HepG2 (cell line): ENCODE measurements at regions not wholly inside any gene's neighbourhood (a gene's known extent, or its start where the extent isn't known, plus 50 kb on each side); places are given as distances from the start of the nearest gene placed in this dataset.

ENCODE experiments used
- ATAC-seq: fragments of 200-7000 bp; cut with Tn5 transposase; 3 replicates; pipeline ENCODE4 v1.9.1; 2020; ENCODE audit warnings: mild to moderate bottlenecking, moderate library complexity
- BruUV-seq: library from RNA; stranded (reverse); fragments of 400-500 nt; replicated peaks from 2 replicates; lab custom pipeline; 2021; lab: Mats Ljungman, UMichigan
- CTCF ChIA-PET: fragments of 300-600 bp; formaldehyde crosslinking; extraction: SDS; loops from one replicate; lab custom pipeline; 2021; ENCODE audit warnings: low total read pairs, inconsistent platforms, low intra/inter-chr PET ratio; lab: Yijun Ruan, JAX
- POLR2A ChIA-PET: fragments of 350-600 bp; sonication (Branson Sonifier 250); formaldehyde crosslinking; loops from one replicate; lab custom pipeline; 2020; ENCODE audit warnings: antibody characterized with exemption, inconsistent platforms; lab: Yijun Ruan, JAX
- DNase-seq: peaks from one replicate; pipeline ENCODE4 v3.0.0-alpha.2; 2015; ENCODE audit warnings: low spot score
- FAIRE-seq: peaks from 3 replicates; lab custom pipeline; 2011; peaks lifted over from hg19 to GRCh38; lab: Jason Lieb, UNC
- H2AFZ ChIP-seq: one replicate; pipeline ENCODE4 v1.6.1; 2011; ENCODE audit warnings: low read length, inconsistent platforms
- H3K27ac ChIP-seq: fragments of 300-600 bp; 3 replicates; pipeline ENCODE4 v1.8.0; 2011; ENCODE audit warnings: mixed run types, mild to moderate bottlenecking, mixed read lengths, low read length, inconsistent platforms; ENCODE audit not compliant: insufficient read depth; ENCODE audit errors: extremely low read length
- H3K27me3 ChIP-seq, 2 experiments: fragments of 200-600 bp in 1 of 2; 2 replicates in 1 of 2; 3 replicates in 1 of 2; pipeline versions ENCODE4 v1.6.0 to v1.8.0; 2011; ENCODE audit warnings: low read length in 2 of 2, mild to moderate bottlenecking in 2 of 2, moderate library complexity in 2 of 2, inconsistent platforms in 1 of 2; ENCODE audit not compliant: insufficient read depth in 2 of 2, control insufficient read depth in 1 of 2
- H3K36me3 ChIP-seq, 2 experiments: fragments of 200-600 bp in 1 of 2; replicated peaks in 1 of 2; 2 replicates in 1 of 2; 3 replicates in 1 of 2; pipeline versions ENCODE4 v1.5.1 to v1.8.0; 2011; ENCODE audit warnings: low read length in 2 of 2, inconsistent platforms in 1 of 2; ENCODE audit not compliant: insufficient read depth in 2 of 2, control insufficient read depth in 1 of 2
- H3K4me1 ChIP-seq: 2 replicates; pipeline ENCODE4 v1.5.1; 2012; ENCODE audit warnings: low read length, inconsistent platforms; ENCODE audit not compliant: insufficient read depth
- H3K4me2 ChIP-seq: 2 replicates; pipeline ENCODE4 v1.6.0; 2011; ENCODE audit warnings: low read depth, low read length, inconsistent platforms
- H3K4me3 ChIP-seq, 3 experiments: fragments of 200-600 bp in 1 of 3; sonication (generic), shearing (Covaris generic) in 1 of 3; replicated peaks in 1 of 3; 2 replicates each; pipeline ENCODE4 v1.5.1; 2011 to 2016; ENCODE audit warnings: low read length in 3 of 3, inconsistent platforms in 2 of 3, low read depth in 2 of 3, mild to moderate bottlenecking in 2 of 3, control low read depth in 1 of 3, mixed read lengths in 1 of 3; ENCODE audit not compliant: insufficient read depth in 1 of 3
- H3K79me2 ChIP-seq: one replicate; pipeline ENCODE4 v1.6.1; 2011; ENCODE audit warnings: low read length, inconsistent platforms; ENCODE audit not compliant: insufficient read depth
- H3K9ac ChIP-seq: 2 replicates; pipeline ENCODE4 v1.6.0; 2011; ENCODE audit warnings: mild to moderate bottlenecking, low read depth, low read length, inconsistent platforms; ENCODE audit not compliant: insufficient read depth
- H3K9me3 ChIP-seq: 2 replicates; pipeline ENCODE4 v1.5.1; 2012; ENCODE audit warnings: mild to moderate bottlenecking, low read length
- H4K20me1 ChIP-seq: 2 replicates; pipeline ENCODE4 v1.6.0; 2011; ENCODE audit warnings: inconsistent platforms, mild to moderate bottlenecking, low read length, moderate library complexity; ENCODE audit not compliant: insufficient read depth
- DPF2 ChIP-seq: sonication (generic); formaldehyde crosslinking; IDR thresholded peaks from 2 replicates; pipeline ENCODE4 v1.4.0; 2020; ENCODE audit warnings: mild to moderate bottlenecking, low read depth, missing genetic modification reagents, borderline replicate concordance
- HMGXB3 ChIP-seq: sonication (generic); formaldehyde crosslinking; IDR thresholded peaks from 2 replicates; pipeline ENCODE4 v1.4.0; 2020; ENCODE audit warnings: missing genetic modification reagents, borderline replicate concordance
- KDM1A ChIP-seq: IDR thresholded peaks from 2 replicates; pipeline ENCODE4 v1.6.1; 2016; ENCODE audit warnings: missing compliant biosample characterization
- NFIB ChIP-seq: sonication (generic); formaldehyde crosslinking; IDR thresholded peaks from 2 replicates; pipeline ENCODE4 v1.9.0; 2021; ENCODE audit warnings: missing genetic modification reagents, mild to moderate bottlenecking, borderline replicate concordance
- NR2F1 ChIP-seq, 2 experiments: fragments of 450-650 bp in 1 of 2; formaldehyde crosslinking in 1 of 2; IDR thresholded peaks; 2 replicates each; pipeline versions ENCODE4 v1.5.0 to v1.6.1; 2016 to 2020; ENCODE audit warnings: mild to moderate bottlenecking in 1 of 2, missing compliant biosample characterization in 1 of 2, missing genetic modification reagents in 1 of 2, moderate library complexity in 1 of 2
- ONECUT2 ChIP-seq: sonication (generic); formaldehyde crosslinking; IDR thresholded peaks from 2 replicates; pipeline ENCODE4 v1.4.0; 2020; ENCODE audit warnings: missing genetic modification reagents
- SMAD1 ChIP-seq: sonication (generic); formaldehyde crosslinking; IDR thresholded peaks from 2 replicates; pipeline ENCODE4 v1.4.0; 2020; ENCODE audit warnings: missing genetic modification reagents, low read depth, mild to moderate bottlenecking, borderline replicate concordance
- TCF12 ChIP-seq, 2 experiments: fragments of 450-650 bp in 1 of 2; sonication (generic) in 1 of 2; formaldehyde crosslinking in 1 of 2; IDR thresholded peaks; 2 replicates each; pipeline versions ENCODE4 v1.6.1 to v1.8.0; 2017 to 2022; ENCODE audit warnings: antibody characterized with exemption in 1 of 2, mild to moderate bottlenecking in 1 of 2, missing genetic modification reagents in 1 of 2, moderate library complexity in 1 of 2
- ZFP37 ChIP-seq: sonication (generic); formaldehyde crosslinking; IDR thresholded peaks from 2 replicates; pipeline ENCODE4 v1.4.0; 2020; ENCODE audit warnings: missing genetic modification reagents, borderline replicate concordance
- ZHX2 ChIP-seq, 2 experiments: sonication (generic) in 1 of 2; formaldehyde crosslinking in 1 of 2; IDR thresholded peaks; 2 replicates each; pipeline versions ENCODE4 v1.6.1 to v1.9.0; 2014 to 2022; ENCODE audit warnings: antibody characterized with exemption in 1 of 2, borderline replicate concordance in 1 of 2, inconsistent platforms in 1 of 2, low read depth in 1 of 2, missing genetic modification reagents in 1 of 2
- ZNF251 ChIP-seq: sonication (generic); formaldehyde crosslinking; IDR thresholded peaks from 2 replicates; pipeline ENCODE4 v1.9.0; 2021; ENCODE audit warnings: mild to moderate bottlenecking, missing genetic modification reagents
- ZNF33A ChIP-seq: sonication (generic); formaldehyde crosslinking; IDR thresholded peaks from 2 replicates; pipeline ENCODE4 v1.5.1; 2020; ENCODE audit warnings: missing genetic modification reagents, mild to moderate bottlenecking, moderate library complexity, borderline replicate concordance
- ZNF382 ChIP-seq: sonication (generic); formaldehyde crosslinking; IDR thresholded peaks from 2 replicates; pipeline ENCODE4 v1.5.0; 2020; ENCODE audit warnings: missing genetic modification reagents, mild to moderate bottlenecking, borderline replicate concordance
- ZSCAN22 ChIP-seq: sonication (generic); formaldehyde crosslinking; IDR thresholded peaks from 2 replicates; pipeline ENCODE4 v1.4.0; 2020; ENCODE audit warnings: mild to moderate bottlenecking, missing genetic modification reagents
- ZSCAN31 ChIP-seq: sonication (generic); formaldehyde crosslinking; IDR thresholded peaks from 2 replicates; pipeline ENCODE4 v1.5.0; 2020; ENCODE audit warnings: low read depth, mild to moderate bottlenecking, missing genetic modification reagents
- WGBS: methylation state at CpG from one replicate; pipeline ENCODE4 v1.1.6; 2017; ENCODE audit warnings: low lambda C conversion rate; 5-methylcytosine and 5-hydroxymethylcytosine counted together
- in situ Hi-C: cut with HindIII; loops from 2 replicates; pipeline ENCODE4 v1.10.0; 2017; ENCODE audit warnings: low pct_unique_long_range_greater_than_20kb; ENCODE audit not compliant: extremely low pct_ligation_motif_present
- intact Hi-C: fragments of 100-400 bp; cut with micrococcal nuclease; formaldehyde crosslinking; loops from one replicate; pipeline ENCODE4 v1.10.0; 2022; ENCODE audit not compliant: unreplicated experiment

DNA sequence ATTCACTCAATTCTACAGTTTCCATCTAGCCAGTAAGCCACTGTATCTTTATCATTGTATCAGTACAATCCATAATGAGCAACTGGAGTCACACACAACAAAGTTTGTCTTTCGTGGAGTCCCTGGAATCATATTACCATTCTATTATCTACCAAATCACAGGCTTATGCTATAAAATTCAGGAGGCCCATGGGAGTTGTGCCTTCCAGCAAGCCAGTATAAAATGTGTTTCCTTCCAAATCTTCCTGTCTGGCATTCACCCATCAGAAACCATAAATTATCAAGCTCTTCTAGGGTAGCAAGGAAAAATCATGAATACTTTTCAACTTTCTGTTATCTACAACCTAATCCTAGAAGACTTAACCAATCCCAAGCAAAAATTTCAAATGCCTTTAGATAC, 1383.3 kb upstream of the PCDH7 start:
- no peak overlapping the region for H3K4me2 ChIP-seq
- H3K9me3 ChIP-seq, result peaks cover 78% of the 10 kb centered on the region
- POLR2A ChIA-PET, result no interaction called here
- no peak for FAIRE-seq
- ATAC-seq, result no peak
- H3K79me2 ChIP-seq, result no peaks in the 10 kb centered on the region
- H3K4me3 ChIP-seq, result no peak overlapping the region
- no peak for TF ChIP-seq NFIB (CRISPR knock-in tag)
- TF ChIP-seq ZSCAN31, result no peak
- no peak for TF ChIP-seq ZNF382 (CRISPR knock-in tag)
- TF ChIP-seq ONECUT2, result no peak
- no peak for TF ChIP-seq TCF12 (IDR thresholded peaks at IDR 0.05)
- TF ChIP-seq TCF12 (CRISPR knock-in tag; IDR thresholded peaks at IDR 0.05), result no peak
- TF ChIP-seq DPF2, result no peak
- TF ChIP-seq ZSCAN22 (CRISPR knock-in tag), result no peak
- no peak for TF ChIP-seq ZNF251 (CRISPR knock-in tag)
- no peak for TF ChIP-seq HMGXB3 (CRISPR knock-in tag)
- no peak for TF ChIP-seq ZHX2 (IDR thresholded peaks at IDR 0.05; ENCODE audit: low read depth)
- TF ChIP-seq ZHX2 (CRISPR knock-in tag; IDR thresholded peaks at IDR 0.05; ENCODE audit: borderline replicate concordance), result no peak
- no peak for TF ChIP-seq SMAD1
- TF ChIP-seq ZFP37, result no peak
- TF ChIP-seq KDM1A, result no peak
- no peak for TF ChIP-seq NR2F1 (CRISPR knock-in tag; IDR thresholded peaks at IDR 0.05)
- TF ChIP-seq ZNF33A, result no peak
- no peaks in the 10 kb centered on the region for H3K4me1 ChIP-seq
- 0% methylated on average over 1 of the region's 1 CpG for WGBS
- H3K27me3 ChIP-seq, result no peaks in the 10 kb centered on the region
- CTCF ChIA-PET, result no interaction called here
- H3K9ac ChIP-seq, result no peak overlapping the region
- H2AFZ ChIP-seq, result no peak overlapping the region
- no TSS peak for BruUV-seq
- H3K27ac ChIP-seq, result no peak overlapping the region
- in situ Hi-C loops (no loop called here), intact Hi-C loops (no loop called here)
- no peaks in the 10 kb centered on the region for H4K20me1 ChIP-seq
- DNase-seq, result no peak
- H3K36me3 ChIP-seq, result no peaks in the 10 kb centered on the region
